ENCODE measurements at regions not wholly inside any gene's neighbourhood (a gene's known extent, or its start where the extent isn't known, plus 50 kb on each side); places are given as distances from the start of the nearest gene placed in this dataset.

DNA sequence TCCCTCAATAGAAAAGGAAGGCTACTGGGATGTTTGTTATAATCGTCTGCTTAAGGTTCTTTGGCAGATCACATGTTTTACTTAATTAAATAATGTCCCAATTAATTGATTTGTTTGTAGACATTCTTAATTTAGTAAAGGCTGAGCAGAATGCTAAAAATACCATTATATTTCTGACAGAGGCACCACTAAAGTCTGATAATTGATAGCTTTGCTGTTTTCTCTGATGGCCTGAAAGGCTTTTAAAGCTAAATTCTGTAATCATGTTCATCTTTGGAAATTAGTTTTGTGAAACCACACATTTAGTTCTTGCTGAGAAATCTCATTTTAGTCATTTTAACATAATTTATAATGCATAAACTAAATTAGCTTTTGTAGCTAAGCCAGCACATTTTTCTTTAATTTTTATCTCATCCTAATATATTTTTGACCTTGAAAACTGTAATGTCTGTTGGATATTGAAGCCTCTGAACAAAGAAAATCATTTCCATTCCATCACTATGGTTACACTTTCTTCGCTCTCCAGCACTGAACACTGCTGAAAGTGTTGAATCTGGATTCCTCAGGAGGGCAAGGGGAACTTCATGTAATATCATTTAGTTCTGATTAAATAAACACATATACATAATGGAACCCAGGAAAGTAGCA lies 329.4 kb downstream of the ELAVL2 start:
- TF ChIP-seq, protein P1, sequence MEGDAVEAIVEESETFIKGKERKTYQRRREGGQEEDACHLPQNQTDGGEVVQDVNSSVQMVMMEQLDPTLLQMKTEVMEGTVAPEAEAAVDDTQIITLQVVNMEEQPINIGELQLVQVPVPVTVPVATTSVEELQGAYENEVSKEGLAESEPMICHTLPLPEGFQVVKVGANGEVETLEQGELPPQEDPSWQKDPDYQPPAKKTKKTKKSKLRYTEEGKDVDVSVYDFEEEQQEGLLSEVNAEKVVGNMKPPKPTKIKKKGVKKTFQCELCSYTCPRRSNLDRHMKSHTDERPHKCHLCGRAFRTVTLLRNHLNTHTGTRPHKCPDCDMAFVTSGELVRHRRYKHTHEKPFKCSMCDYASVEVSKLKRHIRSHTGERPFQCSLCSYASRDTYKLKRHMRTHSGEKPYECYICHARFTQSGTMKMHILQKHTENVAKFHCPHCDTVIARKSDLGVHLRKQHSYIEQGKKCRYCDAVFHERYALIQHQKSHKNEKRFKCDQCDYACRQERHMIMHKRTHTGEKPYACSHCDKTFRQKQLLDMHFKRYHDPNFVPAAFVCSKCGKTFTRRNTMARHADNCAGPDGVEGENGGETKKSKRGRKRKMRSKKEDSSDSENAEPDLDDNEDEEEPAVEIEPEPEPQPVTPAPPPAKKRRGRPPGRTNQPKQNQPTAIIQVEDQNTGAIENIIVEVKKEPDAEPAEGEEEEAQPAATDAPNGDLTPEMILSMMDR (IDR thresholded peaks at IDR 0.05) = no peak
- TF ChIP-seq ZFX (IDR thresholded peaks at IDR 0.05; ENCODE audit: borderline replicate concordance) = no peak
- H3K27ac ChIP-seq = no peak overlapping the region

DNA sequence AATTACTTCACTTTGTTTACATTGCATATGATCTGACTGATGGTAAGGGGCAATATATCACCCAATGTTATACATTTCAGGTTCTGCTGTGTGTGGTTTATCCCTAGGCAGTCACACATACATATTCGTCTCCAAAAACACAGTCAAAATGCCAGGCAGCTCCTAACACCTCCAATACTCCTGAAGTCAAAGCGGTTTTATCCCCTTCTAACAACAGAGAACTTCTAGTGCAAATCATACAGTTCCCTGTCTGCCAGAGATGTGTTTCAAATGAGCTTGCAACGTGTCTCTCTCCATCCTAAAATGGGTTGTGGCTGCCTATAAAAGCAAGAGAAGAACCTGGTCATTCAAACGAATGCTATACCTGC lies 328.9 kb downstream of the ELAVL2 start:
- no peak overlapping the region for H3K27ac ChIP-seq
- TF ChIP-seq, protein P1 (IDR thresholded peaks at IDR 0.05) = no peak
- no peak for TF ChIP-seq ZFX (IDR thresholded peaks at IDR 0.05; ENCODE audit: borderline replicate concordance)

DNA sequence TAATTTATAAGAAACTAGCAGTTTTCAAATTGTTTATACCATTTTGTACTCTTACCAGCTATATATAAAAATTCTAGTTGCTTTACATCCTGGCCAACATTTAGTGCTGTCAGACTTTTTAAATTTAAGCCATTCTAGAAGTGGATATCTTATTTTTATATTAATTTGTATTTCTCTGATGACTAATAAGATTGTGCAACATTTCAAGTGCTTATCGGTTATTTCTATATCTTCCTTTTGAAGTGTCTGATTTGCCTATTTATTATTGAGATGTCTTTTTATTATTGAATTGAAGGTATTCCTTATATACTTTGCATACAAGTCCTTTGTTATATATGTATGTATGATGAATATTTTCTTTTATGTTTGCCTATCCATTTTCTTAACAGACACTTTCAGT lies 324.0 kb downstream of the ELAVL2 start:
- no peak for TF ChIP-seq ZFX (IDR thresholded peaks at IDR 0.05; ENCODE audit: borderline replicate concordance)
- TF ChIP-seq, protein P1 (IDR thresholded peaks at IDR 0.05) = no peak
- H3K27ac ChIP-seq = no peak overlapping the region

DNA sequence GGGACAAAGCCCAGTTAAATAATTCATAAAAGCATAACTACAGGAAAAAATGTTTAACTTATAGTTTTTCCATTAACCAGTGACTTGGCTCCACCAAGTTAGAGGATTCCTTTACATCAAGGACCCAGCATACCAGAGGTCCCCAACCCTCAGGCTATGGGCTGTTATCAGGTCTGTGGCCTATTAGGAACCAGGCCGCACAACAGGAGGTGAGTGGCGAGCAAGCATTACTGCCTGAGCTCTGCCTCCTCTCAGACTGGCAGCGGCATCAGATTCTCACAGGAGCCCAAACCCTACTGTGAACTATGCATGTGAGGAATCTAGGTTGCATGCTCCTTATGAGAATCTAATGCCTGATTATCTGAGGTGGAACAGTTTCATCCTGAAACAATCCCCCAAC lies 303.1 kb downstream of the ELAVL2 start:
- no peak for TF ChIP-seq ZFX (IDR thresholded peaks at IDR 0.05; ENCODE audit: borderline replicate concordance)
- TF ChIP-seq, protein P1 (IDR thresholded peaks at IDR 0.05) = no peak
- no peak overlapping the region for H3K27ac ChIP-seq

DNA sequence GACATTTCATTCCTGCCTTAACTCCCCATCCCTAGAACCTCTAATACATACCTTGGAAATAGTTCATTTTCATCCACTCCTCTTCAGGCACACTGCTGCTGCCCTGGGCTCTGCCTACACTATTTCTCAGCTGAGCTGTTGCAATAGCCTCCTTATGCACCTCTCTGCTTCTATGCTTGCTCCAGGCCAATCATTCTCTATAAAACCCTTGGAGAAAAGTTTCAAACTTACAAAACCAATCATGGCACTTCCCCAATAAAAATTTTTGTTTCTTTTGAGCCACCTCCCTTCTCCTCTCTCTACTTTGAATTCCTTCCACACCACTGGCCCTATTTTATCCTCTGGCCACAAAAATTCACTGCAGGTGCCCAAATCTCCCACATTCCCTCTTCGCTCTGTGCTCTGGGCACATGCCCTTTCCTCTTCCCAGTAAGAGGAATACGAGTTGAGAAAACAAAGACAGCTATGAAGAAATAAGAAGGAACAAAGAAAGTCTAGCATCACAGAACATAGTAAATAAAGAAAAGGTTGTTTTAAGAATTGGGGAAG lies 301.4 kb downstream of the ELAVL2 start:
- H3K27ac ChIP-seq = no peak overlapping the region
- no peak for TF ChIP-seq ZFX (IDR thresholded peaks at IDR 0.05; ENCODE audit: borderline replicate concordance)
- TF ChIP-seq, protein P1 (IDR thresholded peaks at IDR 0.05) = no peak

DNA sequence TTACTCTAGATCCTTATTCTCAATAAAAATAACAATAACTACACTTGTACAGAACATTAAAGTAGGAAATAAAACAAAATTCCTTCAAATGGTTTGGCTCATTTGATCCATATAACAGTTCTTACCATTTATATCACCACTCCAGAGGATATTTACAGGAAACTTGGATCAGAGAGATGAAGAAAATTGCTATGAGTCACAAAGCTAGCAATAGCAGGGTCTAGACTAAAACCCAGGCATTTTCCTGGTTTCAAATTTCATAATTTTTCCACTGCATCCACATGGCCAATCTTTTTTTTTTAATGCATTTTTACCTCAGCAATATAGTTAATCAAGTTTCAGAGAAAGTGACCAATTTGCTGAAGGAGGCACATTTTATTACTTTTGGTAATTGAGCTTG lies 299.2 kb downstream of the ELAVL2 start:
- no peak overlapping the region for H3K27ac ChIP-seq
- TF ChIP-seq, protein P1 (IDR thresholded peaks at IDR 0.05) = no peak
- no peak for TF ChIP-seq ZFX (IDR thresholded peaks at IDR 0.05; ENCODE audit: borderline replicate concordance)

DNA sequence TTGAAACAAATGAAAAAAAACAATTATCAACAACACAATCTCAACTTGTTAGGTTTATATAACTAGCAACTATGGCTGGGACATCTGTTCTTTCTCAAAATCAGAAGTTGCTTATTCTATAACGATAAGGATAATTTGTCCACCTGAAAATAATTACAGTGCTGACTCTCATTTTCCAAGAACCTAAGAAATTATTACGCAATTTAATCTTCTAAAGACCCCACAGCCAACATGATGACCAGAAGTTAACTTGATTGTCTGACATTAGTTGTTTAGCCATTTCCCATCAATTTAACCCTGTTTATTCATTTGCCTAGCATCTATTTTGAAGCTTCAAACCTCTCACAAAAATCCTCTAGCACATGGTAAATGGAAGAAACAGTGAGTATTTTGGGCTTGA lies 293.8 kb downstream of the ELAVL2 start:
- TF ChIP-seq, protein P1 (IDR thresholded peaks at IDR 0.05) = no peak
- no peak for TF ChIP-seq ZFX (IDR thresholded peaks at IDR 0.05; ENCODE audit: borderline replicate concordance)
- no peak overlapping the region for H3K27ac ChIP-seq
